KBM-7 (cell line): ENCODE measurements at regions not wholly inside any gene's neighbourhood (a gene's known extent, or its start where the extent isn't known, plus 50 kb on each side); places are given as distances from the start of the nearest gene placed in this dataset.
"Not testable (repeated sequence)": the region's sequence is repeated elsewhere in the genome, so short reads cannot be mapped to it uniquely, and the experiment has no call there.

Source experiments
- DNase-seq: peaks from one replicate; pipeline ENCODE4 v3.0.0-alpha.2; 2015
- in situ Hi-C: fragments of 300-500 bp; cut with MboI; formaldehyde crosslinking; loops from 2 replicates; pipeline ENCODE4 v1.14.3; 2020; ENCODE audit warnings: low sequenced_read_pairs, low pct_unique_long_range_greater_than_20kb, mixed read lengths

- DNase-seq = no peak
- in situ Hi-C loops = no loop called here
Measured at GRCh38 chr3:15977598-15978232, 179.9 kb upstream of the ANKRD28 start.

- in situ Hi-C loops = no loop called here
Measured at GRCh38 chr3:15978801-15979200, 181.0 kb upstream of the ANKRD28 start.

GRCh38 chr3:15979495-15979894 lies 181.7 kb upstream of the ANKRD28 start:
- in situ Hi-C loops = no loop called here
- DNase-seq = peak; percentile 7

More at GRCh38 chr3:15978801-15979200, 181.0 kb upstream of the ANKRD28 start:
- no peak for DNase-seq

GRCh38 chr3:15979900-15980299 lies 182.1 kb upstream of the ANKRD28 start:
- no peak for DNase-seq
- in situ Hi-C loops = no loop called here

GRCh38 chr3:15982243-15982642 lies 184.5 kb upstream of the ANKRD28 start:
- in situ Hi-C loops = no loop called here
- no peak for DNase-seq

- DNase-seq = no peak
Measured at GRCh38 chr3:15982667-15983196, 185.0 kb upstream of the ANKRD28 start.

GRCh38 chr3:15983232-15983631 lies 185.5 kb upstream of the ANKRD28 start:
- DNase-seq = no peak
- in situ Hi-C loops = no loop called here

More at GRCh38 chr3:15982667-15983196, 185.0 kb upstream of the ANKRD28 start:
- in situ Hi-C loops = no loop called here

- in situ Hi-C loops = no loop called here
- DNase-seq = no peak
Measured at GRCh38 chr3:15983693-15984092, 185.9 kb upstream of the ANKRD28 start.

- in situ Hi-C loops = no loop called here
- peak; percentile 12 for DNase-seq
Measured at GRCh38 chr3:15989419-15989818, 185.1 kb upstream of the GALNT15 start.

GRCh38 chr3:15993660-15994059 lies 180.8 kb upstream of the GALNT15 start:
- DNase-seq, in situ Hi-C loops: not testable (repeated sequence)

- DNase-seq, in situ Hi-C loops: not testable (repeated sequence)
Measured at GRCh38 chr3:15996496-15996895, 178.0 kb upstream of the GALNT15 start.

GRCh38 chr3:15997274-15997943 lies 177.1 kb upstream of the GALNT15 start:
- DNase-seq = no peak
- in situ Hi-C loops = no loop called here

GRCh38 chr3:15998911-15999310 lies 175.6 kb upstream of the GALNT15 start:
- in situ Hi-C loops = no loop called here
- DNase-seq = no peak

GRCh38 chr3:16004812-16005211 lies 169.7 kb upstream of the GALNT15 start:
- in situ Hi-C loops = no loop called here
- DNase-seq = no peak

GRCh38 chr3:16011376-16011775 lies 163.1 kb upstream of the GALNT15 start:
- in situ Hi-C loops = no loop called here
- no peak for DNase-seq

GRCh38 chr3:16012086-16012485 lies 162.4 kb upstream of the GALNT15 start:
- no peak for DNase-seq
- in situ Hi-C loops = no loop called here

GRCh38 chr3:16013568-16013967 lies 160.9 kb upstream of the GALNT15 start:
- no peak for DNase-seq
- in situ Hi-C loops = no loop called here

- DNase-seq, in situ Hi-C loops: not testable (repeated sequence)
Measured at GRCh38 chr3:16021801-16022200, 152.7 kb upstream of the GALNT15 start.

GRCh38 chr3:16023881-16024280 lies 150.6 kb upstream of the GALNT15 start:
- DNase-seq, in situ Hi-C loops: not testable (repeated sequence)

GRCh38 chr3:16024548-16024947 lies 149.9 kb upstream of the GALNT15 start:
- in situ Hi-C loops = no loop called here
- DNase-seq = no peak

GRCh38 chr3:16026753-16027152 lies 147.7 kb upstream of the GALNT15 start:
- in situ Hi-C loops = no loop called here
- DNase-seq = no peak
